ENCODE measurements at regions not wholly inside any gene's neighbourhood (a gene's known extent, or its start where the extent isn't known, plus 50 kb on each side); places are given as distances from the start of the nearest gene placed in this dataset.

GRCh38 chr3:59316688-59317275 is 267.0 kb upstream of the CFAP20DC start:
- TF ChIP-seq CTCF (IDR thresholded peaks at IDR 0.05) = no peak
- no peak for TF ChIP-seq POLR2A (IDR thresholded peaks at IDR 0.05)

All from heart left ventricle (tissue), 13 donors.